Stimulated activated CD4-positive, alpha-beta T cell treated with anti-CD3 and anti-CD28 coated beads, Interleukin-2, amount 100 ng/mL, for 48 hours (primary cell): ENCODE measurements at regions not wholly inside any gene's neighbourhood (a gene's known extent, or its start where the extent isn't known, plus 50 kb on each side); places are given as distances from the start of the nearest gene placed in this dataset.
"Not testable (repeated sequence)": the region's sequence is repeated elsewhere in the genome, so short reads cannot be mapped to it uniquely, and the experiment has no call there.

Experiments used
- DNase-seq, 2 donors: peaks; one replicate each; pipeline ENCODE4 v3.0.0-alpha.2; 2020

DNA sequence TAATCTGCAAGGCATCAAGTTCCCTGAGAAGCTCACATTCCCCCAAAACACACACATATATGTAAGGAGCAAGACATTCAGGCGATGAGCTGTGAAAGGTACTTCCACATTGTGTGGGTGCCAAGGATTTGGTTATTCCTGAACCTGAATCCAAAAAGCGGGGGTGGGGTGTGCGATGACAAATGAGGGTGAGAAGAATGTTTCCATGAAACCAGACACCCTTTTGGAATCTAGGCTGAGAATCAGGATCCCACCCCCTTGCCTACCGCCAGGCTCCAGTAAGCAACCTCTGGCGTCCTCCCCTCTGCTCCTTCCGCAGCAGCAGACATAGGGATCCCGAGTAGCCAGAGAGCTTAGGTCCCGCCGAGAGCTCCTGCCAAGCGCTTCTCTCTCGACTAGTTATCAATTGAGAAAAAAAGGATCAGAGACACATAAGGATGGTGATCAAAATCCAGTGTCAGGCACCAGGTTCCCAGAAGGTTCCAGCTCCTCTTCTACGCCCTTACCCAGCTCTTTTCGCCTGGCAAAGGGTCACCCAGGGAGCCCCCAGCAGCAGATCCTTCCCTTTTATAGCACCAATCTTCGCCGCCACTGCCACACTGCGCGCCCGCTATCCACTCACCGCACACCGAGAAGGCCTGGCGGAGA lies 191.1 kb downstream of the USP22 start:
- not testable (repeated sequence) for DNase-seq

DNA sequence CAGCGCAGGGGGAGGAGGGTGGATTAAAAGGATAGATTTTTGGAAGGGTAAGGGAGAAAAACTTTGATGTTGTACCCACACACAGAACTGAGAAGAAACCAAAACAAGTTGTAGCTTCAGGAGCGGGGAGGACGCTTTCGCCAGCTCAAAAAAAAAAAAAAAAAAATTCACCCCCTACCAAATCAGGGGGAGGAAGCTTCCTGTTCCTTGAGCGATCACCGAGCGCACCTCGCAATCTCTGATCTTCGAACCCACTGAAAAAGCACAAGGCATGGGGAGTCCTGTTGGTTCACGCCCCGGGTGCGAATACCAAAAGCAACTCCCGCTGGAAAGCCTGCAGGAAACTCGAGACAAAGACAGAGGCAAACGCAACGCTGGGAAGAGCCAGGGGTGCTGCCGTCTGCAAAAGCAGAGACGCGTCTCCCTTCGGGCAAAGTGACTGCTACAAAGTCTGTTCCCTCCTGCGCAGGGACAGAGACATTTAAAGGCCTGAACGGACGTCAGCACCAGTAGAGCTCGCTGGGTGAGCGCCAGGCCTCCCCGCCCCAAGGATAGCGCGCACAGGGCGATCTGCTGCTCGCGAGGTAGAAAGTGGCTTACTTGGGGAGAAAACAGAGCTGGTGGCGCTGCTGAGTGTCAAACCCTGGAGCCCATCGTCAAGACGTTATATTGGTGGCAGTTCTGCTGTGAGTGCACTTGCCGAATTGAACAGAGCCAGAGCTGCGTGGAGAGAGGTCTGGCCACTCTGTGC lies 190.4 kb downstream of the USP22 start:
- no peak for DNase-seq

DNA sequence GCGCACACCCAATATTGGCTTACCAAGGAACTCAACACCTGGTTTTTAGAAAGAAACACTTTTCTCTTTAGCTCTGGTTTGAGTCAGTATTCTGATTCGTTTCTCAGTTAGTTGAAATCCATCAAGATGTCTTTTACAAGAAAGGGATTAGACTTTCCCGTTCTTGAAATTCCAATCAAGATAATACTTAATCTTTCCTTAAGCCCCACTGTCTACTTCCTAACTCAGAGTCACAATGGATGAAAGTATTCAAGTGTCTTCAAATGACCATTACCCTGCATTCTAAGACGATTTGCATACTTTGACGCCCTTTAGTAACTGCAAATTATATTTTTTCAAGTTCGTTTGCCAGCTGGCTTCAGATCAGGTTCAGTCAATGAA lies 189.8 kb downstream of the USP22 start:
- no peak for DNase-seq

DNA sequence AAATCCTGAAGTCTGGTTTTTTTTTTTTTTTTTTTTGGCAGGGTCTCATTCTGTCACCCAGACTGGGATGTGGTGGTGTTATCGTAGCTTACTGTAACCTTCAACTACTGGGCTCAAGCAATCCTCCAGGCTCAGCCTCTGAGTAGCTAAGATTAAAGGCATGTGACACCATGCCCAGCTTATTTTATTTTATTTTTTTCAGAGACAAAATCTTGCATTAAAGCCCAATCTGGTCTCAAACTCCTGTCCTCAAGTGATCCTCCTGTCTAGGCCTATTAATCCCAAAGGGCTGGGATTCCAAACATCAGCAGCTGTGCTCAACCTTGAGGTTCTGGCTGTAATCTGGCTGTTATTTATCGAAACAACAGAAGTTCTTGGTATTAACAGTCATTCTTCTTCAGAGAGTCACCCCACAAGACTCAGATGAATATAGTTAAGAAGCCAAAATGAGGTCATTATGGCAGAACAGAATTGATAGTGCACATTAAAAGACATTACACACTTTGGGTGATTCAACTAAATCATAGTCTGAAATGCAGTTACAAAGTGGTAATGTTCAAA lies 186.8 kb downstream of the USP22 start:
- DNase-seq, result not testable (repeated sequence)

DNA sequence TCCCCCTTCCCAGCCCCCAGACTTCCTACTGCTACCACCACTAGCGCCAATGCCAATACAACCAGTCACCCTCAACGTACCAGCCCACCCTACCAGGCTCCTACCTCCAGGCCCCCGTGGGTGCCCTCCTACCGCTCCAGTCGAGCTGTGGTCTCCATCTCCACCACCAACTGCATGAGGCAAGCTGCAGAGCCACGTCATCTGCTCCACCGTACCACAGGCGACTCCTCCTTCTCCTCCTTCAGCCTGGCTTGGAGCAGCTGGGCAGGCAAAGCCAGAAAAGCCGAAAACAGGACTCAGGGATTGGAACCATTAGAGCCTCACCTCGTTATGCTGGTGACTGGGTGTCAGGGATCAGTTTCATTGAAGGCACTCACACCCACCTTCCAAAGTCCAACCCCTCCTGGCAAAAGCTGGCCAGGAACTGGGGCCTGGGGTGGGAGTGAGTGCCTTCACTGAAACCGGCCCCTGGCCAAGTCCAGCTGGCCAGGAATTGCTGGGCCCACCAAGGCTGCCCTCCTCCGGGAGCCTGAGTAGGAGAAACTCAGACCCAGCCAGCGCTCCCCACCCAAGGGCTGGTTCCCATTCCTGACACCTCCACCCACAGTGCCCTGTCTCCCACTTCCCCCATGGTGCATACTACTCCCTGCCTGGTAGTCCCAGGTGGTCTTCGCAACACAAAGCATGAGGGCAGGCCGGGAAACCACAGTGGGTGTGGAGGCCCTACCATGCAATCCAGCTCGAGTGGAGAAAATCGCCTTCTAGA lies 176.2 kb downstream of the USP22 start:
- DNase-seq, result not testable (repeated sequence)

DNA sequence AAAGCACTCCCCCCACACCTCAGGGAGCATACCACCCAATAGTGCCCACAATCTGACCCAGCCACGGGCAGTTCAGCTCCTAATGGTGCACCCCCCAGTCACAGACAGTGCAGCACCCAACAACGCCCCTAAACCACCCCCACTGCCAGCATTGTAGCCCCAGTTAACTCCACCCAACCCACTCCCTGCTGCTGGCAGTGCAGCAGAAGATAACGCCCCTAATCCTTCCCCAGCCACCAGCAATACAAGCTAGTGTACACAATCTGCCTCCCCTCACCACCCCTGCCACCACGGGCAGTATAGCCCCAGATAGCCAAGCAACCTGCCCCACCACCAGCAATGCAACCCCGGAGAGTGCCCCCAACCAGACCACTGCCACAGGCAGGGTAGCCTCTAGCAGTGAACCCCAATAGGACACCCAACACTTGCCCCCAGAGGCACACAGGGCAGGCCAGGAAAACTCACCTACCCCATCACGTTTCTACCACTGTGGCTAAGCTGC lies 175.3 kb downstream of the USP22 start:
- DNase-seq, result not testable (repeated sequence)

DNA sequence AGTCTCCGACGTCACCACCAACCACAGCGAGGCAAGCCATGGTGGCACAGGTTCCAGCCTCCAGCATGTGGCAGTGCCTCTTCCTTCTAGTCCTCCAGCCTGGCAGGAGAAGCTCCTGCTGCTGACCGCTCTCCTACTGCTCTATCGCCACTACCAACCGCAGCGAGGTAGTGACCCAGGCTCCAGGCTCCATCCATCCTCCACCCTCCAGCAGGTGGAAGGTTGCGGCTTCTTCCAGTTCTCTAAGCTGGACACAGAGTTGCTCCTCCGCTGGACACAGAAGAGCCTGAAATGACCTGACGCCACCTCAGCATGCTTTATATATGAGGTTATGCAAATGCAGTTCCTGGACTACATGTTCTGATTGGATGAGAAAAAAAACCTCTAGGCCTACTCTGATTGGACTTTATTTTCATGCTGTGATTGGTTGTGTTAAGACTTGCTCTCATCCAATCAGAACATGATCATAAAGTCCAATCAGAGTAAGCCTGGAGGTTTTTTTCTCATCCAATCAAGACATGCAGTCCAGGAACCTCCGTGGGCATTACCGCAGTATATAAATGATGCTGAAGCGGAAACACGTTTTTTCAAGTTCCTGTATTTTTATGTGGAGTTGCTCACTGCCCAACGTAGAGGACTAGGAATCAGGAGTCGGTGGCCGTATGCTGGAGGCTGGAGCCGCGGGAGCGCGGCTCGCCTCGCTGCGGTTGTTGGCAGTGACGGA lies 174.7 kb downstream of the USP22 start:
- not testable (repeated sequence) for DNase-seq

DNA sequence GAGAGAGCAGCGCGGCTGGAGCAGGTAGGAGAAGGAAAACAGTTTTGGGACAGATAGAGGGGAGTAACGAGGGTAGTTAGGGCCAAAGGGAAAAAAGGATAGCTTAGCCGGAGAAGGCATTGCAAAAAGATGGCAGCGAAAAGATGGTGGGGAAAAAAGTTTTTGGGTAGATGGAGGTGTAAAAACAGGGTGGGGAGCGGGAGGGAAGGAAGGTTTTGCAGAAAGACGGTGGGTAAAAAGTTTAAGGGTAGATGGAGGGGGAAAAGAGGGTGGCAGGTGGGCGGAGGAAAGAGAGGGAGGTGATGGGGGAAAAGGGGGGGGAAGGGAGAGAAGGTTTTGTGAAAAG lies 174.2 kb downstream of the USP22 start:
- not testable (repeated sequence) for DNase-seq

DNA sequence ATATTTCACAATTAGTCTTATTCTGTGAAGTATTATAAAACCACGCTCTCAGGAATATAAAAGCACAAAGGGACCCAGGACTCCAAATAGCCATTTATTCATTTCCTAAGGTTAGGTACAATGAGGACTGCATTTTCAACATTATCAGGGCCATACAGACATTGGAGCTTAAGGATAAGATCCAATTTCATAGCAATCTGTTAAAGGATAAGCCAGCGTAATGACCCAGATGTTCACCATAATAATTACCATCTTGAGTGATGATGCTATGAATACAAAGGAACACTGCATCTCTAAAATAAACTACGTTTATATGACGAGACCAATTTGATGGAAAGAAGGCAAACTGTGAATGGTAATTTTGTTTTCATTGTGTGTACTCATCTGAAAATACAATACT lies 169.6 kb downstream of the USP22 start:
- not testable (repeated sequence) for DNase-seq

DNA sequence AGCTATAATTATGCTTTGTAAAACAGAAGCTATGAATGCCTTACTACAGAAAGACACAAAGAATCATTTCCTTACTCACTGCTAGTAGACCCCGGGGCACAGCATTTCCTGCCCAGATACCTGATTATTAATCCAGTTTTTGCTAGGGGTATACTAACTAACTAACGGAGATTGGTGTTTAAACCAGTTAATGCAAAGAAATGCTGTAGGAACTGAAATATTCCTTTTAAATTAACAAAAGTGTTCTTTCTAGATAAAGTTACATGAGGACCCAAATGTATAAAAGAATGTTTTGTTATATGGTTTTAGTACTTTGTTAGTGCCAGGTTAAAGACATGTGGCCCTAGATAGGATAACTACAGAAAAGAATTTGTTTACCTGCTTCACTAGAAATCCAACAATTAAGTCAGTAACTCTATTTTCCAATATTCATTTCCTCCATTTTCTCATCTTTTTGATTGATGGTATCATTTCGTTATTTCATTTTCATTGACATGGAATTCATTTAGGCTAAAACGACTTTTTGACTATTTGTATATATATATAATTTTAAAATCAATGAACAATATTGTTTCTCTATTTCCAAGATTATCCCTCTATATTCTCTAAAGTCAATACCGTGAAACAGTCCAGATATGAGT lies 169.0 kb downstream of the USP22 start:
- DNase-seq, result not testable (repeated sequence)

DNA sequence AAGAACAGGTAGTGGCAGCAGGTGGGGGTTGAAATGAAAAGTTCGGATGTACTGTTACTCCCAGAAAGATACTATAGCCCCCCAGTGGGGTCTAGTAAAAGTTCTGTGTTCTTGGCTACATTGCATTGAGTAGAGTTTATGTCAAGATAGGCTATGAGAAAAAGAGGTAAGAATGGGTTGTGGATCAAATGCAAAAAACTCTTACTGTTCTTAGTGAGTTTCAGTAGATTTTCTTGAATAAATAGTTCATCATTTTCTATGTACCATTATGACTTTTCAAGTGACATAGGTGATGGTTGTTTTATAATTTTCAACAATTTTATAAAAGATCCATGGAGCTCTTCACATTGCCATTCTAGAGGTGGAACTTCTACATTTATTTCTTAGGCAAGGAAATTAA lies 165.4 kb downstream of the USP22 start:
- DNase-seq, result not testable (repeated sequence)

DNA sequence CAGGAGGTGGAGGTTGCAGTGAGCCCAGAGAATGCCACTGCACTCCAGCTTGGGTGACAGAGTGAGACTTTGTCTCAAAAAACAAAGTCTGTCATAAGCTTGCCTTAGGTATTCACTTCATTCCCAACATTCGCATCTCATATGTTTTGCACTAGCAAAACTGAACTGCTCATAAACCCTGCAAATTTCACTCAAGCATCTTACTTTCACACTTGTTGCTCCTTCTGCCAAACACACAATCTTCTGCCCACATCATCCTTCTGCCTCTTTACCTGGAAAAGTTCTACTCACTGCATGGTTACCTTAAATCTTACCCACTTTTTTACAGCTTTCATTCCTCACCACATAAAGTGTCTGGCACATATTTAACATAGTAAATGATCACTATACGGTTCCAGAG lies 152.5 kb downstream of the USP22 start:
- DNase-seq, result no peak

DNA sequence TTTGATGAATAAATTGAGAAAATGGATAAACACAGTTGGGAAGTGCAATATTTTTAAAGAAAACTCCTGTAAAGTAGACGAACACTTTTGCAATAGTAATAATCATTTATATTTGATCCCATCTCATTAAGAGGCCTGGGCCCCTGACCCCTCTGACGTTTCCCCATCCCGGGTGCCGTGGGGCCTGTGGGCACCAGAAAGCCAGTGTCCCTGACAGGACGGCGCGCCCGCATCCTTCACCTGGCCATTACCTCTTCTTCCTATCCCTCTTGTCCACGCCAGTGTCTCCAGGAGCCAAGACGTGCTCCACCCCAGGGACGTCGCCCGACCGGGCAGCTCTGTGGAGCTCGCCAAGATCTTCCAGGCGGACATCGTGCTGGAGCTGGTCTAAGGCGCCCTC lies 147.4 kb downstream of the USP22 start:
- not testable (repeated sequence) for DNase-seq

DNA sequence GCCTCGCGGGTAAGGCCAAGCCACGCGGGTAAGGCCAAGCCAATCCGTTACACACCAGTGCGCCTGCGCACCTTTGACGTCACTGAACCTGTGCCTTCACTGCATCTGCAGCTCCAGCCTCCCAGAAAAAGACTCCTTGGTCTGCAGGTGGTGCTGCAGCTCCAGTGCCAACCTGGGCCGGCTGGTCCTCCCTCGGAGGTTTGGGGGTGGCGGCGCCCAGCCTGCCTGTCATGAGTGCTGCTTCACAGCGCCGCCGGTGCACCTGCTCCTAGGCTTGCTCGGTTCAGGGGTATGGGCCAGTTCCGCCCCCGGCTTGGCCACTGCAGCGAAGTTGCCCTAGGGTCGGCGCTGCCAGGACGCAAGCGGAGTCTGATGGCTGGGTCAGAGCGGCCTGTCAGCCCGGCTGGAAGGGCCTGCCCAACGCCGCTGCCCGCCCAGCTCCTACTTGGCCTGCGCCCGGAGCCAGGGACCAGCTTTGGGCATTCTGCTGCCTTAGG lies 146.6 kb downstream of the USP22 start:
- peak in 1 of 2 donors; percentile 29 for DNase-seq

DNA sequence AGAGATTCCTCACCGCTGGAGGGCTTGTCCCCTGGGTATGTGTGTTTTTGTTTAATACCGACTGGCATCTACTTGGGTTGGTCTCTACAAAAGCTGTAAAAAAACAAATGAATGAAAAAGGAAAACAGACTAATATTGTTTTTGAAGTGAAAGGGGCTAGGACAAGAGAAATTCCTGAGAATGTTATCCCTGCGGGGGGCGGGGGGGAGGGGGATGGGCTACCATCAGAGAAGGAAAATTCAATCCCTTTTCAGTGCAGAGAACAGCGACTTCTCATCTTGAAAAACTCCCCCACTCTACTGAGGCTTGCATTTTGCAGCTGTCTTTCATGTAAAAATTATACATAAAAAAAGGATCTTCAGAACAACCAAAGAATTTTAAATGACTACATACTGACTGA lies 144.1 kb downstream of the USP22 start:
- not testable (repeated sequence) for DNase-seq

DNA sequence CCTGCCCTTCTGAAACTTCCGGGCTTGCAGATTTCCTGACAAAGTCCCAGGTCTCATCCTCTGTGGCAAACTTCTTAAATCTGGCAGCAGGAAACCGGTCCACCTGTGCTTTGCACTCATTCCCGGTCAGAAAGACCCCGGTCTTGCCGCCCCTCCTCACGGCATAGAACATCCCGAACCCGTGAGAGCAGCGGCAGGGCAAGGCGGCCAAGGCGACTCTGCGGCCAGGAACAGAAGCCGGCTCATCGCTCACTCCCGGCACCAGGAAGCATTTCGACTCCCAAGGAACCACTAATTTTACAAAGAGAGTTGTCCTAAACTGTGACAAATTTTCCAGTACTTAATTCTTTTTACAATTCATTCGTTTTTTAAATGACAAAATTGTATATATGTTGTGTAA lies 140.3 kb downstream of the USP22 start:
- DNase-seq, result not testable (repeated sequence)

DNA sequence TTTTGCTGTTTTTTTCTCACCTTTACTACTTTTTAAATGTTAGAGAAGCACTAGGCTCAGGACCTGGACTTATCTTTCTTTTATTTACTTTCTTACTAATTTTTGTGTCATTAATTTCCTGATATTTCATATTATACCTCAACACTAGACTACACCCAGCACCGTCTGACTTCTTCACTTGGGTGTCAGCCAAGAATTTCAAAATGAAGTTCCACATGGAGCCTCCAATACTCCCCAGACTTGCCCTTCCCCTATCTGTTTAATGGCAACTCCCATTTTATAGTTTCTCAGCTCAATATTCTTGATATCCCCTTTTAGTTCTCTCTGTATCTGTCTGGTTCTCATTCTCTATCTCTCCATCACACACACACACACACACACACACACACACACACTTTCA lies 139.3 kb downstream of the USP22 start:
- not testable (repeated sequence) for DNase-seq

DNA sequence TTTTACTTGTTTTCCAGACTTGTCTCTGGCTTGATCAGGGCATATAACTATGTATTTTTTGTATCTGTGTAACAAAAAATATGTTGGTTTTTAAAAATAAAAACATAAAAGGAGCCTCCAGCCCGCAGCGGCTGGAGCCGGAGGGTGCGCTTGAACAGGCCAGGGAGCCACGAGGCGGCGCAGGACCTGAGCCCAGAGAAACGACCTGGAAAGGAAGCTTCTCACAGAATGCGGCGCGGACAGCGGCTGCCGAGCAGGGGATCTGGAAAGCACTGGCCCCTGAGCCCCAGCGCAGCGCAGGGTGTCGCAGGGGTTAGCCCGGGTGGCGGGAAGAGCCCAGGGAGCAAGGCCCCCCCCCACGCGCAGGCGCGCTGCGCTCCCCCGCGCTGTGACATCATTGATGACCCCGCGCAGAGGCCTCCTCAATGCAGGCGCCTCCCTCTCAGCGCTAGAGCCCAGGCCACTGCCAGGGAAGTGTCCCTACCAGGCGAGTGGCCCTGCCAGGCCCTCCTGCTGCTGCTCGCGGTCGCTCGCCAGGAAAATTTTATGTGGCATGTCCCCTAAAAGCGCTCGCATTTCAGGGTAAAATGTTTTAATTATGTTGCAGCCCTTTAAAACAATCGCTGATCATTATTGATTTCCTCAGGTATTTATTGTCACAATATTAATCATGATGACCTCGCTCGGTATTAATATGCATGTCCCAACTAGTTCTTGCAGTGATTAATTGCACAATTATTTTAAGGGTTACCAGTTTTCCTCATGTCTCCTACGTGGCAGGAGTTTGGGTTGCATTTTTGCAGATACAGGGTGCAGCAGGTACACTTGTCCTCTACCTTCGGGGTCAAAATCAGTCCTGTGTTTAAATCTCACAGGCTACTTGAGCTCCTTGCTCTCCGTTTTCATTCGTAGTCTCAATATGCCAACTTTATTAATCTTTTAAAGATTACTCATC lies 134.2 kb downstream of the USP22 start:
- DNase-seq, result peak; percentile 68 to 75

DNA sequence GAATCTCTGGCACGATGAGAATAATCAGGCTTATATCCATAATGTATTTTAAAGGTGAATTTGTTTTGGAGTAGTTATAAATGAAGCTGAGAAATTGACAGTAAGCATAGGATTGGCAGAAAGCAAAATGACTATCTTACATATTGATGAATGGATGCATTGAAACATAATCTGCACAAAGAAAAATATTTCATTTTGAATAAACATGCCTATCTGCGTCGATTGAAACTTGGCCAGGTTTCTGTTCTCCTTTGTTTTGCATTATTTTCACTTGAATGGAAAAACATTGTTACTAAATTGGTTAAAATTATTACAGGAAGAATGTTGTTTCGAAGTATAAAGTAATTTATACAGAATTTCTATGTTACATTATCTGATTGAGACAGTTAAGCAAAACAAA lies 128.2 kb downstream of the USP22 start:
- DNase-seq, result no peak

DNA sequence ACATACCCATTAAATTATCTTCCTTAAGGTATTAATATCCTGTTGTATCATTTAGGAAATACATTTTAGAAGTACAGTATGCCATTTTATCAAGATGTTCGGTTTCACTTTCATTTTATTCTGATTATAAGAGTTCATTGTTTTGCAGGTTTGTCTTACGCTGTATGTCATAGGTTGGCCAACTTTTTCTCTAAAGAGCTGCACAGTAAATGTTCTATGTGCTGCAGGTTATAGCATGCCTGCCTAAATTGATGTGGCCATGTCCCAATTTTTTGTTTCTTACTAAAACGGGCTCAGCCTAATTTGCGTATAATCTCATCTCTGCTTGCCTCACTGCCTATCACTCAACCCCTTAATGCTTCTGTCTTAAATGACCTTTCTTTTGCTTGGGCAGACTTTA lies 126.4 kb downstream of the USP22 start:
- no peak for DNase-seq
